Stimulated activated CD8-positive, alpha-beta memory T cell treated with anti-CD3 and anti-CD28 coated beads, Interleukin-4, amount 100 ng/mL, for 1 hour (primary cell): ENCODE measurements at regions not wholly inside any gene's neighbourhood (a gene's known extent, or its start where the extent isn't known, plus 50 kb on each side); places are given as distances from the start of the nearest gene placed in this dataset.
A peak's percentile ranks its signal among the peaks of the same experiment; 100 is the strongest.
"Not testable (repeated sequence)": the region's sequence is repeated elsewhere in the genome, so short reads cannot be mapped to it uniquely, and the experiment has no call there.

ENCODE experiments used
- DNase-seq, 2 donors: peaks; one replicate each; pipeline ENCODE4 v3.0.0-alpha.2; 2020; ENCODE audit warnings: low read depth in 2 of 2, low spot score in 1 of 2

DNA sequence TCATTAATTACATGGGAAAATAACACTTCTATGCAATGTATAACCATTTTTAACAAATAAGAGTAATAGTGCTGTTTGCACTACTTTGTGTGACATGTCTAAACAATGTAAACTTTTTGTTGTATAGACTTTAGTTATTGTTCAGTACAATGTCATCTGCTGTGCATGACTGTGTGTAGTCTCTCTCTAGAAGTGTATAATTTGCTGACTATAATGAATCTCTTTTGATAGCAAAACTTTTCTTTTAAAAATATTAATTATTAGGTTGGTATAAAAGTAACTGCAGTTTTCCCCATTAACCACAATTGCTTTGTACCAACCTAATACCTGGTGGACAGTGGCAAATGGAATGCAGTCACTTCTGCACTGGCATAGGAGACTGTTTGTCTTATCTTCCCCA, 124.2 kb upstream of the SGK1 start:
- no peak for DNase-seq

GRCh38 chr6:134438837-134439236, 120.9 kb upstream of the SGK1 start:
- DNase-seq = no peak

- DNase-seq = no peak
Observed at GRCh38 chr6:134437376-134437775, 119.5 kb upstream of the SGK1 start.

- no peak for DNase-seq
Observed at GRCh38 chr6:134436950-134437349, 119.0 kb upstream of the SGK1 start.

DNA sequence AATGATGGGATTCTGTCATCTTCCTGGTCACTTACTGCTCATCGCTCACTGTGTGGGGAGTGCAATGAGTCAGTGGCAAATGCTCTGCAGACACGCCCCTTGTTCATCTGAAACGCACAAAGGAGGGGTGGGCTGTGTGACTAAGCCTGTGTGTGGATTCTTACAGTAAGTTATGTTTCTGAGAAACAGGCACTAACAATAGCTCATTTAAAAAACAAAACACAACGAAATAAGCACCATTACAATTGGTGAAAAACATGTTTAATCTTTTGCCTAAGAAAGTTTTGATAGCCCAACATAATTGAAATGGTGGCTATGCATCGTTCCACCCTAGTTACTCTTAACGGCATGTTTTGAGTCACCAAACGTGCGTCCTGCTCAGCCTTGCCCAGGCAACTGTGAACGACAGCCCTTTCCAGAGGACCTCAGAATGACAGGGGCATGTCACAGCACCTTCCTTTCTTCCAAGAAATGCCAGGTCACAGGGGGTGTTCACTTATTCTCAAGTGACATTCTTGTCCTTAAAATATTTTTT, 118.4 kb upstream of the SGK1 start:
- DNase-seq = peak in 1 of 2 donors; percentile 29

- DNase-seq = no peak
Observed at GRCh38 chr6:134435814-134436280, 117.9 kb upstream of the SGK1 start.

DNA sequence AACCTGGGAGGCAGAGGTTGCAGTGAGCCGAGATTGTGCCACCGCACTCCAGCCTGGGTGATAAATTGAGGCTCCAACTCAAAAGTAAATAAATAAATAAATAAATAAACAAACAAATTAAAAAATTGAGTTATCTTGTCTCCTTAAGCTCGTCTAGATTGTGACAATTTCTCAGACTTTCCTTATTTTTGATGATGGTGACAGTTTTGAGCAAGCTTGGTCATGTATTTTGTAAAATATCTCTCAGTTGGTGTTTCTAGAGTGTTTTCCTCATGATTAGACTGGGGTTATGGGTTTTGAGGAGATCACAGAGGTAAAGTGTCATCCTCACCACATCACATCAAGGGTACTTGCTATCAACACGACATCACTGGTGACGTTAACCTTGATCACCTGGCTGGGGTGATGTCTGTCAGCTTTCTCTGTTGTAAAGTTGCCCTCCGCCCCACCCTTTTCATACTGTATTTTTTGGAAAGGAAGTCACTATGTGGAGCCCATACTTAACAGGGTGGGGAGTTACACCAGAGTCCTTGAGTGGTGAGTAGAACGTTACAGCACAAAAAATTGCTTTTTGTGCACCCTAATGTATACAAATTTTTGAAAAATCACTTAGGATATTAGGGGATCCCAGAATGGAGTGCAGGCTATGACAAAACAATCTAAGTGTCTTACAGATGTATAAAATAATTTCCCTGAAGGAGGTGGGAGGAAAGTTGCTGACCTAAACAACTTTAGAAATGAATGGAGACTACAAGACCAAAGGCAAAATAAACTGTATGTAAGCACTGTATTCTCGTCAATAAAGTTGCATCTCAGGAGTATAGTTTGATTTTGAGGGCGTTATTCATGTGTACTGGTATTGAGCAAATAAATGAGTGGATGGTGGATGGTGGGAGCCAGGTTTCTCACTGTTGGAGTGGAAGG, 116.4 kb upstream of the SGK1 start:
- DNase-seq = no peak

GRCh38 chr6:134432036-134432435, 114.1 kb upstream of the SGK1 start:
- DNase-seq = no peak

- DNase-seq = no peak
Observed at GRCh38 chr6:134431421-134431859, 113.5 kb upstream of the SGK1 start.

- DNase-seq = no peak
Observed at GRCh38 chr6:134429861-134430380, 112.0 kb upstream of the SGK1 start.

GRCh38 chr6:134427721-134428120, 109.8 kb upstream of the SGK1 start:
- DNase-seq = no peak

DNA sequence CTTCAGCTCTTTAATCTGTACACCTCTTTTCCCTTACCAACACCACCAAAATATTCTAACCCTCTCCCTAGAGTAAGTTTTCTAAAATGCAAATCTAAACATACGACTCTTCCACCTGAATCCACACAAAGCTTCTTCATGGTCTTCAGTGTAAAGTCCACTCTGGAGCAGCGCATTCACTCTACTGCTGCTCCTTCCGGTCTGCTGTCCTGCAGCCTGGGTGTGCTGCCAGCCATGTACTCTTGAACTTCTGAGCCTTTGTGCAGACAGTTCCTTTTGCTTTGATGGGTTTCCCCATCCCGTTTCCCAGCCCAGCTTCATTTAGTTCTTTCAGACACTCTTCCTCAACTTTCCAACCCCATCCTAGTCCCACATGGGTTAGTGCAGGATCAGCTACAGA, 108.7 kb upstream of the SGK1 start:
- DNase-seq = no peak

- DNase-seq = not testable (repeated sequence)
Observed at GRCh38 chr6:134425917-134426316, 108.0 kb upstream of the SGK1 start.

DNA sequence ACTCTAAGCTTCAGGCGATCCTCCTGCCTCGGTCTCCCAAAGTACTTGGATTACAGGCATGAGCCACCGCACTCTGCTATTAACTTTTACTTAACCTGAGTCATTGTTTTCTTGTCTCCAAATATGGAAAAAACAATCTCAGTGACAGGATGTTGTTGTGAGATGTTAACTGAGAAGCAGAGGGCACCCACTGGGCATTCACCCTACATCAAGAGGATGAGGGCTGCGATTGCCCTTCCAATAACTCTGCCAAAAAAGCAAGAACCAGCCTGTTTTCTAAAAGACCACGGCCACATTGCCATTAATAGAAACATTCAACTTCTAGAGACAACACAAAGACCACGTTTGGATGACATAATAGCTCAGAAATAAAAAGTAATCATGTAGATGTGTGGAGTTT, 107.6 kb upstream of the SGK1 start:
- DNase-seq = no peak

DNA sequence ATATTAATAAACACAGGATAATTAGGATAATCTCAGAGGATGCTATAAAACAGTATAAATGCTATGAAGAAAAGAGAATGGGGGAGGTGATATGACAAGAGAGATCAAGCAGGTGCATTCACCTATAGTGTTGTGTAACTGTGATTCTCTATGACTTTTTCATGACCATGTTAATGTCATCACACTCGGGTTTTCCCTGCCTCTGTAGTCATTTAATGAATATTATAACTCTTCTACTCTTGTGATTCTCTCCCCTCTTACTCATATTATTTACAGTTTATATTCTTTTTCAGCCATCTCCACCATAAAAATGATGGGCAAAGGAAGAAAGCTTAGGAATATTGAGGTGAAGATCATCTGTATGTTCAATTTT, 106.9 kb upstream of the SGK1 start:
- no peak for DNase-seq

DNA sequence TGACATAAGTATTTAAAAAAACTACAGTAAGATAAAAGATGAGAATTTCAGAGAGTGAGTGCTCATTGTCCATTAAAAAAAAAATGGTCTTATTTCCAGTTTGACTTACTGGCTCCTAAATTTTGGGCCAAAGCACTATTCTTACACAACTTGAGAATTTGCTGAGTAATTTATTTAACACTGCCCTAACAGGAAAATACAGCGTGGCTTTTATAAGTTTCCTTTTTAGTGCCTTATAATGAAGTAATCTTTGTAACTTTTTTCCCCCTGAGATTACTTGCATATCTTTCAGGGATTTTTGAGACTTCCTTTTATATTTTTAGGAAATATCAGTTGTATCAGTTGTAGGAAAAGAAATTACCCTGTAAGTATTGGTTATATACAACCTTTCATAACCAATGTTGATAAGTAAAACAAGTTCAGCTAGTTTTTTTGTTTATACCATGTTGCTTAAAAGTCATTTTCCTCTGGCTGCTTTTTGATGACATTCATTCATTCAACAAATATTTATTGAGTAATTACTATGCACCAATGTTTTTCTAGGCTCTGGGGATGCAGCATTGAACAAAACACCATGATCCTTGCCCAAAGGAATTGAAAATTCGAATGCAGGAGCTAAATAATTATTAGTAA, 106.4 kb upstream of the SGK1 start:
- DNase-seq = no peak

GRCh38 chr6:134422426-134423231, 104.7 kb upstream of the SGK1 start:
- no peak for DNase-seq

DNA sequence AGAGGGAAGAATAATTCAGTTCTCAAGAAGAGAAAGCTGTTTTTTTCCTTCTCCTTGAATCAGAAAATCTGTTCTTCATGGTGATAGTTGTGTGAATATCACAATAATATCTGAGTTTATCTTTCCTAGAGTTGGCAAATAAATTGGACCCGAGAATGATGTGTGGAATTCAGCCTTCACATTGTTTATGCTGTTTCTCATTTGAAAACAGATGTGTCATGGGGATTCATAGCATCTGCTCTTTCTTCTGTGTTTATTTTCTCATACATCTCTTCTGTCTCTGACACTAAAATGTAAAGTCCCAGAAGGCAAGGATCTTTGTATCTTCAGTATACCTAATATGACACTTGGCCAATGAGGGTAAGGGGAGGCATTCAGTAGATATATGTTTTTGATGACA, 103.6 kb upstream of the SGK1 start:
- DNase-seq = no peak

GRCh38 chr6:134420614-134421181, 102.8 kb upstream of the SGK1 start:
- no peak for DNase-seq

GRCh38 chr6:134419716-134420115, 101.8 kb upstream of the SGK1 start:
- no peak for DNase-seq
